K562 (cell line): ENCODE measurements at regions not wholly inside any gene's neighbourhood (a gene's known extent, or its start where the extent isn't known, plus 50 kb on each side); places are given as distances from the start of the nearest gene placed in this dataset.

Source experiments
- ATAC-seq: fragments of 200-7000 bp; cut with Tn5 transposase; 3 replicates; pipeline ENCODE4 v1.9.1; 2020; ENCODE audit warnings: moderate library complexity
- BruUV-seq: library from RNA; stranded (reverse); fragments of 400-500 nt; replicated peaks from 2 replicates; lab custom pipeline; 2021; lab: Mats Ljungman, UMichigan
- CTCF ChIA-PET: fragments of 300-600 bp; formaldehyde crosslinking; extraction: SDS; loops from one replicate; lab custom pipeline; 2021; ENCODE audit warnings: low intra/inter-chr PET ratio; lab: Yijun Ruan, JAX
- POLR2A ChIA-PET: fragments of 300-600, 350-650 bp; sonication (Branson Sonifier 250); formaldehyde crosslinking; extraction: SDS; loops from one replicate; lab custom pipeline; 2021; ENCODE audit warnings: antibody characterized with exemption, inconsistent platforms; lab: Yijun Ruan, JAX
- DNase-seq, 4 experiments: peaks; one replicate each; pipeline versions ENCODE4 v3.0.0 to v3.0.0-alpha.2; 2011 to 2018; ENCODE audit warnings: low spot score in 3 of 4, mixed read lengths in 3 of 4; ENCODE audit errors: extremely low read depth in 1 of 4
- FAIRE-seq: peaks from 2 replicates; lab custom pipeline; 2011; peaks lifted over from hg19 to GRCh38; lab: Jason Lieb, UNC
- H2AFZ ChIP-seq: 2 replicates; pipeline ENCODE4 v1.6.0; 2011; ENCODE audit warnings: low read depth, low read length, control low read depth, inconsistent platforms
- H3K27ac ChIP-seq: fragments of 200-600 bp; 3 replicates; pipeline ENCODE4 v1.8.0; 2011; ENCODE audit warnings: low read depth, mild to moderate bottlenecking, control low read depth, inconsistent platforms, low read length, moderate library complexity, mixed read lengths; ENCODE audit errors: extremely low read depth
- H3K27me3 ChIP-seq, 2 experiments: fragments of 300-600 bp in 1 of 2; 2 replicates in 1 of 2; 3 replicates in 1 of 2; pipeline versions ENCODE4 v1.6.0 to v1.8.0; 2011; ENCODE audit warnings: inconsistent platforms in 2 of 2, low read length in 2 of 2, mild to moderate bottlenecking in 1 of 2, mixed read lengths in 1 of 2, moderate library complexity in 1 of 2; ENCODE audit not compliant: control insufficient read depth in 2 of 2, insufficient read depth in 2 of 2
- H3K36me3 ChIP-seq: fragments of 300-600 bp; 3 replicates; pipeline ENCODE4 v1.8.0; 2011; ENCODE audit warnings: mild to moderate bottlenecking, low read length, inconsistent platforms; ENCODE audit not compliant: control insufficient read depth, insufficient read depth
- H3K4me1 ChIP-seq, 2 experiments: fragments of 200-600 bp in 1 of 2; replicated peaks in 1 of 2; 2 replicates in 1 of 2; 3 replicates in 1 of 2; pipeline versions ENCODE4 v1.5.1 to v1.8.0; 2011; ENCODE audit warnings: inconsistent platforms in 2 of 2, low read length in 2 of 2, mild to moderate bottlenecking in 1 of 2, mixed read lengths in 1 of 2, moderate library complexity in 1 of 2; ENCODE audit not compliant: control insufficient read depth in 2 of 2, insufficient read depth in 2 of 2
- H3K4me2 ChIP-seq: 2 replicates; pipeline ENCODE4 v1.6.1; 2011; ENCODE audit warnings: low read length, control low read depth, inconsistent platforms, mixed read lengths; ENCODE audit not compliant: insufficient read depth
- H3K4me3 ChIP-seq: fragments of 200-600 bp; sonication (generic), shearing (Covaris generic); 2 replicates; pipeline ENCODE4 v1.5.1; 2016; ENCODE audit warnings: control low read depth, inconsistent platforms
- H3K79me2 ChIP-seq: fragments of 200-600 bp; 3 replicates; pipeline ENCODE4 v1.8.0; 2011; ENCODE audit warnings: low read length, inconsistent platforms; ENCODE audit not compliant: control insufficient read depth, insufficient read depth
- H3K9ac ChIP-seq, 2 experiments: 2 replicates each; pipeline versions ENCODE4 v1.6.0 to v1.6.1; 2011; ENCODE audit warnings: low read depth in 2 of 2, low read length in 2 of 2, control low read depth in 1 of 2, inconsistent platforms in 1 of 2, mild to moderate bottlenecking in 1 of 2, mixed read lengths in 1 of 2; ENCODE audit not compliant: insufficient read depth in 1 of 2
- H3K9me1 ChIP-seq: one replicate; pipeline ENCODE4 v1.6.0; 2011; ENCODE audit warnings: inconsistent platforms, mild to moderate bottlenecking, low read length, moderate library complexity; ENCODE audit not compliant: control insufficient read depth, insufficient read depth
- H3K9me3 ChIP-seq: replicated peaks from 2 replicates; pipeline ENCODE4 v1.5.1; 2011; ENCODE audit warnings: low read depth, low read length, inconsistent platforms; ENCODE audit not compliant: control insufficient read depth, insufficient read depth
- H4K20me1 ChIP-seq: replicated peaks from 2 replicates; pipeline ENCODE4 v1.6.1; 2011; ENCODE audit warnings: low read length, inconsistent platforms, mixed read lengths; ENCODE audit not compliant: control insufficient read depth, insufficient read depth
- ADNP ChIP-seq: fragments of 200-800 bp; sonication (Bioruptor generic); IDR thresholded peaks from 2 replicates; pipeline ENCODE4 v1.6.1; 2016; ENCODE audit warnings: missing genetic modification characterization, missing compliant biosample characterization
- FOSL1 ChIP-seq: fragments of 200-800 bp; sonication (Bioruptor generic); conservative IDR thresholded peaks from 2 replicates; pipeline ENCODE4 v1.6.1; 2016; ENCODE audit warnings: missing genetic modification characterization, missing compliant biosample characterization
- FOXK2 ChIP-seq, 2 experiments: fragments of 450-650 bp; IDR thresholded peaks in 1 of 2; conservative IDR thresholded peaks in 1 of 2; 2 replicates each; pipeline ENCODE4 v1.6.1; 2016; ENCODE audit warnings: low read depth in 2 of 2, mild to moderate bottlenecking in 1 of 2
- MAFF ChIP-seq: IDR thresholded peaks from 2 replicates; pipeline ENCODE4 v1.6.1; 2012; ENCODE audit warnings: low read length, improper control_type of control experiment
- MYC ChIP-seq, 2 experiments: fragments of 250-450 bp in 1 of 2; sonication (Bioruptor Pico) in 1 of 2; IDR thresholded peaks; 2 replicates each; pipeline versions ENCODE4 v1.5.1 to v1.6.1; 2012 to 2021; ENCODE audit warnings: low read depth in 2 of 2, borderline replicate concordance in 1 of 2, improper control_type of control experiment in 1 of 2, low read length in 1 of 2, mild to moderate bottlenecking in 1 of 2, moderate library complexity in 1 of 2
- RBM39 ChIP-seq: fragments of 200-400 bp; formaldehyde crosslinking; optimal IDR thresholded peaks from 2 replicates; pipeline ENCODE3; 2018; ENCODE audit warnings: low read depth, low read length
- ZNF644 ChIP-seq: fragments of 200-800 bp; sonication (Bioruptor generic); IDR thresholded peaks from 2 replicates; pipeline ENCODE4 v1.6.1; 2016; ENCODE audit warnings: low read depth, missing genetic modification characterization, missing compliant biosample characterization
- WGBS: fragments of 100-300 bp; shearing (Covaris generic); methylation state at CpG from one replicate; pipeline ENCODE4 v1.1.6; 2016; ENCODE audit warnings: low coverage, mixed read lengths; ENCODE audit not compliant: insufficient coverage; ENCODE audit errors: missing lambda C conversion rate; 5-methylcytosine and 5-hydroxymethylcytosine counted together
- in situ Hi-C: fragments of 300-500 bp; cut with MboI; formaldehyde crosslinking; loops from 4 replicates; pipeline ENCODE4 v1.15.0; 2018; ENCODE audit warnings: inconsistent platforms, mixed read lengths
- intact Hi-C: fragments of 100-400 bp; cut with micrococcal nuclease; formaldehyde crosslinking; loops from 2 replicates; pipeline ENCODE4 v1.14.2; 2022

DNA sequence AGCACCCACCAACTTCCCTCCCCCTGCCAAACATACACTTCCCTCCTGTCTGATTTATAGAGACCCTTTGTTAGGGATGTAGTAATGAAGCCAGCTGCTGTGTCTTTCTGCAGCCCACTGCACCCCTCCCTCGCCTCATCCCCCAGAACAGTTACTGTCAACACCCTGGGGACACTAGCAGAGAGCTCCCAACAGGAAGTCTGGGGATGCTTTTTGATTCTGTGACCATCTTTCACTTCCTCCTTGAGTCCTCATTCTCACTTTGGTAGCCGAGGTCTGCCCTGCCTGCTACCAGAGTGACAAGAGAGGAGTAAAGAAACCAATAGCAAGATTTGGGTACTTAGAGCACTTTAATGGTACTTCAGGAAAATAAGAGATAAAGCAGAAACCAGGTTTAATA, 201.6 kb downstream of the SATB1 start:
- Histone ChIP-seq H3K9ac (no peak overlapping the region), H3K27me3 (no peaks in the 10 kb centered on the region), H2AFZ (no peak overlapping the region), H3K4me3 (no peak overlapping the region), H3K4me2 (no peak overlapping the region), H3K27ac (no peak overlapping the region), H3K36me3 (no peaks in the 10 kb centered on the region), H3K79me2 (no peaks in the 10 kb centered on the region), H3K9me1 (no peaks in the 10 kb centered on the region), H3K4me1 (no peaks in the 10 kb centered on the region), H4K20me1 (no peaks in the 10 kb centered on the region), H3K9me3 (no peaks in the 10 kb centered on the region)
- TF ChIP-seq FOXK2 (conservative IDR thresholded peaks at IDR 0.05 in 1 of 2, IDR thresholded peaks at IDR 0.05 in 1 of 2; ENCODE audit: low read depth in 2 of 2), result no peak
- no peak for TF ChIP-seq ZNF644 (tag)
- TF ChIP-seq RBM39, result no peak
- ChIA-PET CTCF (no interaction called here), POLR2A (no interaction called here)
- 0% methylated on average over 2 of the region's 2 CpGs for WGBS
- ATAC-seq (no peak), DNase-seq (no peak), FAIRE-seq (no peak)
- intact Hi-C loops, result no loop called here
- in situ Hi-C loops, result no loop called here
- BruUV-seq, result no TSS peak

DNA sequence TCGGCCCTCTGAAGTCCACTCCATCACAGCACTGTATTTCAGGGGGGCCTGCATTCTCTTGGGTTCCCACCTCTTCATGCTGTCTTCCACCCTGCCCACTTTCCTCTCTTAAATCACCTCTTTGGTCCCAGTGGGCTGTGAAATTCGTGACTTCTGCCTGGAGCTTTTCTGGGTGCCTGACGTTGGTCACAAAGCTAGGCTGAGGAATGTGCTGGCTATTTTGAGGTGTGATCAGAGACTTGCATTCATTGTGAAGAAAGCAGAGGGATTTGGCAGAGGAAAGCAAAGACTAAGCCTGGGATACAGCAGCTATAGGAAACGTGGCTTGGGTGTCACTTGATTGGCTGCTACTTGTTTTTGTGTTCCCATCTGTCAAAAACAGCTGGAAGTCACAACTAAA, 202.5 kb downstream of the SATB1 start:
- BruUV-seq, result no TSS peak
- Histone ChIP-seq H2AFZ (no peak overlapping the region), H3K27ac (no peak overlapping the region), H3K4me1 (no peaks in the 10 kb centered on the region), H3K27me3 (no peaks in the 10 kb centered on the region), H3K9me1 (no peaks in the 10 kb centered on the region), H3K36me3 (no peaks in the 10 kb centered on the region), H3K79me2 (no peaks in the 10 kb centered on the region), H3K9ac (no peak overlapping the region), H3K9me3 (no peaks in the 10 kb centered on the region), H3K4me2 (no peak overlapping the region), H3K4me3 (no peak overlapping the region), H4K20me1 (no peaks in the 10 kb centered on the region)
- FAIRE-seq, result no peak
- in situ Hi-C loops, result no loop called here
- CTCF ChIA-PET, result no interaction called here
- no peak for DNase-seq
- TF ChIP-seq ADNP (tag) (no peak), MYC (IDR thresholded peaks at IDR 0.05; ENCODE audit: low read depth, low read length) (no peak), MYC (CRISPR knock-in tag; IDR thresholded peaks at IDR 0.05; ENCODE audit: borderline replicate concordance, low read depth) (no peak), FOSL1 (tag) (no peak), MAFF (no peak)
- intact Hi-C loops, result no loop called here
- ATAC-seq, result no peak
- 1% methylated on average over 4 of the region's 4 CpGs for WGBS
- POLR2A ChIA-PET, result no interaction called here
